Duodenal mucosa (tissue), 2 donors: ENCODE measurements at regions not wholly inside any gene's neighbourhood (a gene's known extent, or its start where the extent isn't known, plus 50 kb on each side); places are given as distances from the start of the nearest gene placed in this dataset.

Experiments used
- H3K27ac ChIP-seq: one replicate; pipeline ENCODE4 v1.7.0; 2013; ENCODE audit warnings: low read depth, low read length
- H3K27me3 ChIP-seq, 2 donors: one replicate each; pipeline ENCODE4 v1.7.0; 2013; ENCODE audit warnings: low read length in 2 of 2, control low read depth in 1 of 2; ENCODE audit not compliant: insufficient read depth in 2 of 2, control insufficient read depth in 1 of 2
- H3K36me3 ChIP-seq, 2 donors: one replicate each; pipeline ENCODE4 v1.7.0; 2013; ENCODE audit warnings: low read length in 2 of 2, control low read depth in 1 of 2; ENCODE audit not compliant: insufficient read depth in 2 of 2, control insufficient read depth in 1 of 2
- H3K4me1 ChIP-seq, 2 donors: one replicate each; pipeline ENCODE4 v1.7.0; 2013; ENCODE audit warnings: low read length in 2 of 2, control low read depth in 1 of 2; ENCODE audit not compliant: insufficient read depth in 2 of 2, control insufficient read depth in 1 of 2
- H3K4me3 ChIP-seq, 2 donors: one replicate each; pipeline ENCODE4 v1.7.0; 2013; ENCODE audit warnings: low read length in 2 of 2, low read depth in 1 of 2
- H3K9ac ChIP-seq, 2 donors: one replicate each; pipeline ENCODE4 v1.7.0; 2013; ENCODE audit warnings: low read length in 2 of 2, low read depth in 1 of 2
- H3K9me3 ChIP-seq, 2 donors: one replicate each; pipeline ENCODE4 v1.7.0; 2013; ENCODE audit warnings: low read length in 2 of 2, control low read depth in 1 of 2; ENCODE audit not compliant: control insufficient read depth in 1 of 2

GRCh38 chr16:26220894-26221293 lies 529.1 kb downstream of the HS3ST4 start:
- H3K4me3 ChIP-seq, result no peak overlapping the region
- H3K4me1 ChIP-seq, result no peaks in the 10 kb centered on the region
- H3K27ac ChIP-seq, result no peak overlapping the region
- no peaks in the 10 kb centered on the region for H3K27me3 ChIP-seq
- peaks cover 0 to 7% of the 10 kb centered on the region in 2 donors for H3K9me3 ChIP-seq
- no peak overlapping the region for H3K9ac ChIP-seq
- H3K36me3 ChIP-seq, result no peaks in the 10 kb centered on the region

GRCh38 chr16:26231647-26232046 lies 539.9 kb downstream of the HS3ST4 start:
- Histone ChIP-seq H3K9ac (no peak overlapping the region), H3K27me3 (no peaks in the 10 kb centered on the region), H3K4me1 (no peaks in the 10 kb centered on the region), H3K9me3 (no peaks in the 10 kb centered on the region), H3K27ac (no peak overlapping the region), H3K36me3 (no peaks in the 10 kb centered on the region), H3K4me3 (no peak overlapping the region)

GRCh38 chr16:26240807-26241206 lies 549.0 kb downstream of the HS3ST4 start:
- Histone ChIP-seq H3K27me3 (no peaks in the 10 kb centered on the region), H3K9me3 (peaks cover 7 to 9% of the 10 kb centered on the region in 2 donors), H3K36me3 (no peaks in the 10 kb centered on the region), H3K27ac (no peak overlapping the region), H3K9ac (no peak overlapping the region), H3K4me3 (no peak overlapping the region), H3K4me1 (no peaks in the 10 kb centered on the region)

GRCh38 chr16:26247063-26247462 lies 555.3 kb downstream of the HS3ST4 start:
- Histone ChIP-seq H3K9ac (no peak overlapping the region), H3K36me3 (no peaks in the 10 kb centered on the region), H3K27me3 (no peaks in the 10 kb centered on the region), H3K9me3 (peaks cover 0 to 19% of the 10 kb centered on the region in 2 donors), H3K27ac (no peak overlapping the region), H3K4me3 (no peak overlapping the region), H3K4me1 (no peaks in the 10 kb centered on the region)

DNA sequence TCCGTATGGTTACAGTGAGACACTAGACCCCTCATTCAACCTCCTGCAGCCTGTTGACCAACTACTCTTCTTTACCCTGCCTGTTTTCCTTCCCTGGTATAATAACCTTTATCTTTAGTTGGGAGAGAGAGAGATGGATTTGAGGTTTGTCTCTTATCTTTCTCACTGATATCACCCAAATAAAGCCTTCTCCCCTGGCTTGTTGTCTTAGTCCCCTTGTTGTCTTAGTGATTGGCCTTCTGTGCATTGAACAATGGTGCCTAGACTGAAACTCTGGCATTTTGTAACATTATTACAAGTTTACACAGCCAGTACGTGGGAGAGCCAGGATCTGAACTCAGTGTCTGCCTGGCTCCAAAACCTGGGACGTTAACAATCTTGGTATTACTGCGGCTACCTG lies 560.8 kb downstream of the HS3ST4 start:
- no peak overlapping the region for H3K9ac ChIP-seq
- no peaks in the 10 kb centered on the region for H3K27me3 ChIP-seq
- peaks cover 6 to 26% of the 10 kb centered on the region in 2 donors for H3K9me3 ChIP-seq
- no peaks in the 10 kb centered on the region for H3K36me3 ChIP-seq
- H3K27ac ChIP-seq, result no peak overlapping the region
- no peak overlapping the region for H3K4me3 ChIP-seq
- H3K4me1 ChIP-seq, result no peaks in the 10 kb centered on the region

GRCh38 chr16:26261621-26262020 lies 569.9 kb downstream of the HS3ST4 start:
- Histone ChIP-seq H3K9ac (no peak overlapping the region), H3K36me3 (no peaks in the 10 kb centered on the region), H3K4me3 (no peak overlapping the region), H3K9me3 (peaks cover 2 to 7% of the 10 kb centered on the region in 2 donors), H3K27me3 (no peaks in the 10 kb centered on the region), H3K4me1 (no peaks in the 10 kb centered on the region), H3K27ac (no peak overlapping the region)

GRCh38 chr16:26263406-26263805 lies 571.6 kb downstream of the HS3ST4 start:
- Histone ChIP-seq H3K4me1 (no peaks in the 10 kb centered on the region), H3K27ac (no peak overlapping the region), H3K27me3 (no peaks in the 10 kb centered on the region), H3K9ac (no peak overlapping the region), H3K36me3 (no peaks in the 10 kb centered on the region), H3K4me3 (no peak overlapping the region), H3K9me3 (peaks cover 2 to 10% of the 10 kb centered on the region in 2 donors)

GRCh38 chr16:26267641-26268040 lies 575.9 kb downstream of the HS3ST4 start:
- no peak overlapping the region for H3K9ac ChIP-seq
- H3K4me1 ChIP-seq, result no peaks in the 10 kb centered on the region
- no peak overlapping the region for H3K4me3 ChIP-seq
- peaks cover 0 to 10% of the 10 kb centered on the region in 2 donors for H3K9me3 ChIP-seq
- H3K27ac ChIP-seq, result no peak overlapping the region
- no peaks in the 10 kb centered on the region for H3K36me3 ChIP-seq
- no peaks in the 10 kb centered on the region for H3K27me3 ChIP-seq

GRCh38 chr16:26269673-26270072 lies 577.9 kb downstream of the HS3ST4 start:
- Histone ChIP-seq H3K4me3 (no peak overlapping the region), H3K36me3 (no peaks in the 10 kb centered on the region), H3K9ac (no peak overlapping the region), H3K27ac (no peak overlapping the region), H3K9me3 (peaks cover 0 to 10% of the 10 kb centered on the region in 2 donors), H3K27me3 (no peaks in the 10 kb centered on the region), H3K4me1 (no peaks in the 10 kb centered on the region)

DNA sequence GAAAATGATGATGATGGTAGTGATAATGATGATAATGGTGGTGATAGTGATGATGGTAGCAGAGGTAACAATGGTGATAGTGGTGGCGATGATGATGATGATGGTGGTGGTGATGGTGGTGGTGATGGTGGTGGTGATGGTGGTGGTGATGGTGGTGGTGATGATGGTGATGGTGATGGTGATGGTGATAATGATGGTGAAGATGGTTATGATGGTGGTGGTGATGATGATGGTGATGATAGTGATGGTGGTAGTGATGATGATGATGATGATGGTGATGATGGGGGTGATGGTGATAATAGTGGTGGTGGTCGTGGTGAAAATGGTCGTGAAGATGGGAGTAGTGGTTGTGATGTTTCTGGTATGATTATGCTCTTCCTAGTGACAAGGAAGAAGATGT lies 581.8 kb downstream of the HS3ST4 start:
- Histone ChIP-seq H3K27me3 (no peaks in the 10 kb centered on the region), H3K36me3 (no peaks in the 10 kb centered on the region), H3K9ac (no peak overlapping the region), H3K4me3 (no peak overlapping the region), H3K27ac (no peak overlapping the region), H3K4me1 (no peaks in the 10 kb centered on the region), H3K9me3 (peaks cover 0 to 15% of the 10 kb centered on the region in 2 donors)

GRCh38 chr16:26275021-26275590 lies 583.3 kb downstream of the HS3ST4 start:
- no peaks in the 10 kb centered on the region for H3K4me1 ChIP-seq
- no peak overlapping the region for H3K27ac ChIP-seq
- no peaks in the 10 kb centered on the region for H3K36me3 ChIP-seq

More at GRCh38 chr16:26275021-26275590, 583.3 kb downstream of the HS3ST4 start:
- Histone ChIP-seq H3K27me3 (no peaks in the 10 kb centered on the region), H3K4me3 (no peak overlapping the region), H3K9me3 (peaks cover 0 to 13% of the 10 kb centered on the region in 2 donors), H3K9ac (no peak overlapping the region)
